Loucy (cell line): ENCODE measurements at regions not wholly inside any gene's neighbourhood (a gene's known extent, or its start where the extent isn't known, plus 50 kb on each side); places are given as distances from the start of the nearest gene placed in this dataset.
"Not testable (repeated sequence)": the region's sequence is repeated elsewhere in the genome, so short reads cannot be mapped to it uniquely, and the experiment has no call there.

Experiments used
- H2AFZ ChIP-seq: fragments of 200-600 bp; sonication (generic); 2 replicates; pipeline ENCODE4 v1.6.0; 2016; ENCODE audit warnings: antibody characterized with exemption, mild to moderate bottlenecking, low read length, moderate library complexity
- H3F3A ChIP-seq: fragments of 200-600 bp; 2 replicates; pipeline ENCODE4 v1.6.0; 2016; ENCODE audit warnings: antibody characterized with exemption, low read depth, mild to moderate bottlenecking
- H3K27me3 ChIP-seq: fragments of 200-600 bp; sonication (generic); 2 replicates; pipeline ENCODE4 v1.6.1; 2014; ENCODE audit warnings: low read length, mild to moderate bottlenecking; ENCODE audit not compliant: insufficient read depth, poor library complexity, severe bottlenecking
- H3K36me3 ChIP-seq: fragments of 200-600 bp; sonication (generic); 2 replicates; pipeline ENCODE4 v1.6.1; 2016; ENCODE audit warnings: low read length; ENCODE audit not compliant: insufficient read depth
- H3K4me1 ChIP-seq: fragments of 200-600 bp; sonication (generic); 2 replicates; pipeline ENCODE4 v1.5.1; 2014; ENCODE audit warnings: low read length, mild to moderate bottlenecking; ENCODE audit not compliant: insufficient read depth, poor library complexity, severe bottlenecking
- H3K4me2 ChIP-seq: fragments of 200-600 bp; sonication (generic); 2 replicates; pipeline ENCODE4 v1.6.0; 2014; ENCODE audit warnings: antibody characterized with exemption, low read length, low read depth, mild to moderate bottlenecking; ENCODE audit not compliant: poor library complexity, severe bottlenecking
- H3K4me3 ChIP-seq: fragments of 200-600 bp; sonication (generic); 2 replicates; pipeline ENCODE4 v1.5.1; 2014; ENCODE audit warnings: low read length, mild to moderate bottlenecking, mixed read lengths; ENCODE audit not compliant: poor library complexity, severe bottlenecking
- H3K79me2 ChIP-seq: fragments of 200-600 bp; sonication (generic); 2 replicates; pipeline ENCODE4 v1.6.1; 2014; ENCODE audit warnings: low read length; ENCODE audit not compliant: insufficient read depth
- H3K9ac ChIP-seq: fragments of 200-600 bp; sonication (generic); 2 replicates; pipeline ENCODE4 v1.6.0; 2014; ENCODE audit warnings: mild to moderate bottlenecking, low read depth, low read length, moderate library complexity; ENCODE audit not compliant: poor library complexity, severe bottlenecking
- H3K9me2 ChIP-seq: fragments of 200-600 bp; sonication (generic); replicated peaks from 2 replicates; pipeline ENCODE4 v1.6.1; 2016; ENCODE audit warnings: low read depth, low read length, mixed read lengths
- H3K9me3 ChIP-seq: fragments of 200-600 bp; sonication (generic); 2 replicates; pipeline ENCODE4 v1.6.1; 2014; ENCODE audit warnings: mild to moderate bottlenecking, antibody characterized with exemption, low read length, low read depth; ENCODE audit not compliant: insufficient read depth
- H4K20me1 ChIP-seq: fragments of 200-600 bp; sonication (generic); 2 replicates; pipeline ENCODE4 v1.6.0; 2014; ENCODE audit warnings: antibody characterized with exemption, low read length, mild to moderate bottlenecking; ENCODE audit not compliant: insufficient read depth, poor library complexity, severe bottlenecking
- CTCF ChIP-seq: fragments of 200-600 bp; sonication (generic); conservative IDR thresholded peaks from 2 replicates; pipeline ENCODE4 v1.5.1; 2014; ENCODE audit warnings: mild to moderate bottlenecking, antibody characterized with exemption, low read length
- EZH2phosphoT487 ChIP-seq: fragments of 200-600 bp; IDR thresholded peaks from 2 replicates; pipeline ENCODE4 v1.6.1; 2018; ENCODE audit warnings: antibody characterized with exemption, mild to moderate bottlenecking, moderate library complexity, borderline replicate concordance

- H3K9me2 ChIP-seq: no peaks in the 10 kb centered on the region
- H3F3A ChIP-seq: no peaks in the 10 kb centered on the region
- no peaks in the 10 kb centered on the region for H3K36me3 ChIP-seq
- no peaks in the 10 kb centered on the region; the same call in 1 of the 2 replicates for H3K9me3 ChIP-seq
- no peak overlapping the region for H3K4me2 ChIP-seq
- no peaks in the 10 kb centered on the region for H4K20me1 ChIP-seq
- no peak for TF ChIP-seq EZH2phosphoT487
- TF ChIP-seq CTCF: no peak
- no peak overlapping the region for H3K9ac ChIP-seq
- H3K79me2 ChIP-seq: no peaks in the 10 kb centered on the region
- H3K4me1 ChIP-seq: no peaks in the 10 kb centered on the region
- no peaks in the 10 kb centered on the region for H3K27me3 ChIP-seq
- H3K4me3 ChIP-seq: no peak overlapping the region
- H2AFZ ChIP-seq: no peak overlapping the region
These were observed 536.1 kb downstream of the XYLT1 start for GRCh38 chr16:16934660-16935059.

GRCh38 chr16:16935909-16936308 lies 534.9 kb downstream of the XYLT1 start:
- not testable (repeated sequence) for H3K9ac ChIP-seq, H3K4me3 ChIP-seq, H2AFZ ChIP-seq, H3K79me2 ChIP-seq, H3K27me3 ChIP-seq, H3F3A ChIP-seq, H3K4me2 ChIP-seq, H3K9me2 ChIP-seq, H3K36me3 ChIP-seq, H3K9me3 ChIP-seq, H4K20me1 ChIP-seq, H3K4me1 ChIP-seq

GRCh38 chr16:16937576-16937975 lies 533.2 kb downstream of the XYLT1 start:
- Histone ChIP-seq H3K79me2 (no peaks in the 10 kb centered on the region), H3K27me3 (no peaks in the 10 kb centered on the region), H3K4me1 (no peaks in the 10 kb centered on the region)

More at GRCh38 chr16:16937576-16937975, 533.2 kb downstream of the XYLT1 start:
- H3K9me2 ChIP-seq: no peaks in the 10 kb centered on the region
- H4K20me1 ChIP-seq: no peaks in the 10 kb centered on the region
- H3K36me3 ChIP-seq: no peaks in the 10 kb centered on the region
- no peak overlapping the region for H3K4me3 ChIP-seq
- no peak overlapping the region for H2AFZ ChIP-seq
- TF ChIP-seq CTCF (no peak), EZH2phosphoT487 (no peak)
- H3F3A ChIP-seq: no peaks in the 10 kb centered on the region
- H3K9me3 ChIP-seq: no peaks in the 10 kb centered on the region
- H3K9ac ChIP-seq: no peak overlapping the region
- no peak overlapping the region for H3K4me2 ChIP-seq
